ENCODE measurements at regions not wholly inside any gene's neighbourhood (a gene's known extent, or its start where the extent isn't known, plus 50 kb on each side); places are given as distances from the start of the nearest gene placed in this dataset.

GRCh38 chr5:172528440-172528839 lies 74.1 kb upstream of the SH3PXD2B start:
- TF ChIP-seq POLR2A (IDR thresholded peaks at IDR 0.05), result no peak
- no peak for TF ChIP-seq CTCF (IDR thresholded peaks at IDR 0.05)

All from right lobe of liver (tissue), 4 donors.